ENCODE measurements at regions not wholly inside any gene's neighbourhood (a gene's known extent, or its start where the extent isn't known, plus 50 kb on each side); places are given as distances from the start of the nearest gene placed in this dataset.

- H3K4me1 ChIP-seq (ENCODE audit: insufficient read depth, low read length) = peaks cover 10% of the 10 kb centered on the region; the same call in 1 of the 2 replicates
- H3K9ac ChIP-seq (ENCODE audit: low read depth, low read length) = no peak overlapping the region
- no peak overlapping the region for H3K27ac ChIP-seq (ENCODE audit: low read length)
- H3K27me3 ChIP-seq (ENCODE audit: insufficient read depth, low read length) = no peaks in the 10 kb centered on the region
- no peaks in the 10 kb centered on the region for H3K36me3 ChIP-seq (ENCODE audit: insufficient read depth, low read depth, low read length)
- no peak overlapping the region for H3K4me3 ChIP-seq (ENCODE audit: low read length)
- H3K9me3 ChIP-seq (ENCODE audit: insufficient read depth, low read depth, low read length) = no peaks in the 10 kb centered on the region
These were observed 79.1 kb downstream of the FAT4 start for GRCh38 chr4:125393825-125394224.

DNA sequence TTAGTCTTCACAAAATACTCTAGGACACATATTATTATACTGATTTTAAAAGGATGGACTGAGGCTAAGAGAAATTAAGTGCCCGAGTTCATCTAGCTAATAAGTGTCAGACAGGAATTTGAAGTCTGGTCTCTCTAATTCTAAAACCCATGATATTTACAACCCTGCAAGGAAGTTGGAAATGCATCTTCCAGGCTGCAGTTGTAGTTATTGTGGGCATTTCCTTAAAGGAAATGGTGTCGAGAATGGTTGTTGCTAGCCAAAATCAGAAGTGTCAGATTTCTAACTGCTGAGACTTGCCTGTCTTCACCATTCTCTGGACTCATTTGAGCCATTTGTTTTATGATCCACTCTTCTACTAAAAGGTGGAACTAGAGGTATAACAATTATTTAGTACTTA, 82.5 kb downstream of the FAT4 start:
- Histone ChIP-seq H3K4me3 (ENCODE audit: low read length) (no peak overlapping the region), H3K27ac (ENCODE audit: low read length) (no peak overlapping the region), H3K4me1 (ENCODE audit: insufficient read depth, low read length) (peaks cover 10% of the 10 kb centered on the region; the same call in 1 of the 2 replicates), H3K27me3 (ENCODE audit: insufficient read depth, low read length) (no peaks in the 10 kb centered on the region), H3K9me3 (ENCODE audit: insufficient read depth, low read depth, low read length) (no peaks in the 10 kb centered on the region), H3K36me3 (ENCODE audit: insufficient read depth, low read depth, low read length) (no peaks in the 10 kb centered on the region), H3K9ac (ENCODE audit: low read depth, low read length) (no peak overlapping the region)

DNA sequence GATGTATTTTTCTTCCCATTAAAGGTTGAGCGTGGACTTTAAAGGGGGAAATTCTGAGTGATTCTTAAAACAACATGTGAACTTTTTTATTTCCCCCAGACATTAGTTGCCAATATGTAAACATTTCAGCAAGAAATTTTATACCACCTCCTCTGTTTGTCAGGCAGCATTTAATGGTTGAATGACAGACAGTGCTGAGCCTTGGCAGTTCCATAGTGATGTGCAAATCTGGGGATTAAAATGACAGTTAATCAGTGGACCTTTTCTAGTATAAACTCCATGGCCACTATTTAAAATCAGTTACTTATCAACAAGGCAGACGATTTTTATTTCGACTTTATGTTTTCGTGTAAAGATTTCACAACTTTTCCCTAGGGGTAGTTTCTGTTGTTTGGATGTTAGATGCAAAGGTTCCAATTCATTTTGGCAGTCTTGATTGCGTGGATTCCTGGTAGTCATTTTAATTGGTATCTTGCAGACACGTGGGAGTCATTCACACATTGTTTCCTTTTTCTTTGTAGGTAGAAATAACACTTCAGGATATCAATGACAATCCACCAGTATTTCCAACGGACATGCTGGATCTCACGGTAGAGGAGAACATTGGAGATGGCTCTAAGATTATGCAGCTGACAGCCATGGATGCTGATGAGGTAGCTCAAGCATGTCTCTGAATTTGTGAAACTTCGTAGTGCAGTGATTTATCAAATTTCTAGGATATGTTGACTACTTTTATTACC, 83.7 kb downstream of the FAT4 start:
- H3K9ac ChIP-seq (ENCODE audit: low read depth, low read length) = no peak overlapping the region
- H3K27ac ChIP-seq (ENCODE audit: low read length) = no peak overlapping the region
- H3K27me3 ChIP-seq (ENCODE audit: insufficient read depth, low read length) = no peaks in the 10 kb centered on the region
- peaks cover 7% of the 10 kb centered on the region; the same call in 1 of the 2 replicates for H3K4me1 ChIP-seq (ENCODE audit: insufficient read depth, low read length)
- no peak overlapping the region for H3K4me3 ChIP-seq (ENCODE audit: low read length)
- no peaks in the 10 kb centered on the region for H3K9me3 ChIP-seq (ENCODE audit: insufficient read depth, low read depth, low read length)
- no peaks in the 10 kb centered on the region for H3K36me3 ChIP-seq (ENCODE audit: insufficient read depth, low read depth, low read length)

DNA sequence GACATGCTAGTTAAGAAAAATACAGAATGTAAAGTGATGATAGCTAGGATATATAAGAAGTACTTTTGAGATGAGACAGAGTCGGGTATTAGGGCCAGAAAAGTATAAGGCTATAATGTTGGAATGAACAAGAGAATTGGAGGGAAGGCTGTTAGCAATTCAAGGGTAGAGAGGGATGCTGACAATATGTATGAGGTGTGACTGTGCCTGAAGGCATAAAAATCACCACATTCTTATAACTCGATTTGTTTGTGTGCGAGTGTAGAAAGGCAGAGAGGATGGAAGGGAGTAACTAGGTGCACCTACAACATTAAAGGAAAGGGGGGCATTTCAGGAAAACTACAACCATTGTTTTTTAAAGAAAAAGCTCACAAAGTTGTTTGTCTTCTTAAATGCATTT, 86.0 kb downstream of the FAT4 start:
- no peak overlapping the region for H3K9ac ChIP-seq (ENCODE audit: low read depth, low read length)
- H3K9me3 ChIP-seq (ENCODE audit: insufficient read depth, low read depth, low read length) = no peaks in the 10 kb centered on the region
- no peaks in the 10 kb centered on the region for H3K27me3 ChIP-seq (ENCODE audit: insufficient read depth, low read length)
- no peak overlapping the region for H3K27ac ChIP-seq (ENCODE audit: low read length)
- no peaks in the 10 kb centered on the region for H3K36me3 ChIP-seq (ENCODE audit: insufficient read depth, low read depth, low read length)
- no peak overlapping the region for H3K4me3 ChIP-seq (ENCODE audit: low read length)
- peaks cover 3% of the 10 kb centered on the region; the same call in 1 of the 2 replicates for H3K4me1 ChIP-seq (ENCODE audit: insufficient read depth, low read length)

- Histone ChIP-seq H3K27ac (ENCODE audit: low read length) (no peak overlapping the region), H3K4me1 (ENCODE audit: insufficient read depth, low read length) (peaks cover 3% of the 10 kb centered on the region; the same call in 1 of the 2 replicates)
These were observed 87.0 kb downstream of the FAT4 start for GRCh38 chr4:125401784-125402183.

GRCh38 chr4:125420526-125420925, 105.8 kb downstream of the FAT4 start:
- Histone ChIP-seq H3K4me3 (ENCODE audit: low read length) (no peak overlapping the region), H3K4me1 (ENCODE audit: insufficient read depth, low read length) (no peaks in the 10 kb centered on the region), H3K27ac (ENCODE audit: low read length) (no peak overlapping the region), H3K9ac (ENCODE audit: low read depth, low read length) (no peak overlapping the region), H3K9me3 (ENCODE audit: insufficient read depth, low read depth, low read length) (peaks cover 14% of the 10 kb centered on the region), H3K36me3 (ENCODE audit: insufficient read depth, low read depth, low read length) (no peaks in the 10 kb centered on the region; the same call in 1 of the 2 replicates), H3K27me3 (ENCODE audit: insufficient read depth, low read length) (no peaks in the 10 kb centered on the region)

More at GRCh38 chr4:125401784-125402183, 87.0 kb downstream of the FAT4 start:
- Histone ChIP-seq H3K9ac (ENCODE audit: low read depth, low read length) (no peak overlapping the region), H3K36me3 (ENCODE audit: insufficient read depth, low read depth, low read length) (no peaks in the 10 kb centered on the region), H3K4me3 (ENCODE audit: low read length) (no peak overlapping the region), H3K27me3 (ENCODE audit: insufficient read depth, low read length) (no peaks in the 10 kb centered on the region), H3K9me3 (ENCODE audit: insufficient read depth, low read depth, low read length) (no peaks in the 10 kb centered on the region)

DNA sequence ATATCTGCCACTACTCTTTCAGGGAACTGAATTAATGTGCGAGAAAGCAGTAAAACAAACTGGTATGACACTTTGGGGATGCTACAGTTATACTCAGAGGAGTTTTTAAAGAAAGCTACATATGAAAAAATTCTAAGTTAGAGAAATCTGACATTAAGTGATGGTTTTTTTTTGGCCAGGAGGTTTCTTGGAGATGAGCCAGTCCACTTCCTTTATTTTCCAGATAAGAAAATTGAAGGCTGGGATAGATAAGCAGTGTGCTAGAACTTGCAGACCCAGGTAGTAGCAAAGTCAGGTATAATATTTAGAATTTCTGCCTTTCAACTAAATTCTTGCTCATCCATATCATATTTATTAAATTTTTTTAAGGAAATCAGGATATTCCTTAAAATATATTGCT, 106.8 kb downstream of the FAT4 start:
- Histone ChIP-seq H3K9me3 (ENCODE audit: insufficient read depth, low read depth, low read length) (peaks cover 14% of the 10 kb centered on the region), H3K4me1 (ENCODE audit: insufficient read depth, low read length) (no peaks in the 10 kb centered on the region; the same call in 1 of the 2 replicates), H3K27ac (ENCODE audit: low read length) (no peak overlapping the region), H3K27me3 (ENCODE audit: insufficient read depth, low read length) (no peaks in the 10 kb centered on the region), H3K9ac (ENCODE audit: low read depth, low read length) (no peak overlapping the region), H3K4me3 (ENCODE audit: low read length) (no peak overlapping the region), H3K36me3 (ENCODE audit: insufficient read depth, low read depth, low read length) (no peaks in the 10 kb centered on the region; the same call in 1 of the 2 replicates)

DNA sequence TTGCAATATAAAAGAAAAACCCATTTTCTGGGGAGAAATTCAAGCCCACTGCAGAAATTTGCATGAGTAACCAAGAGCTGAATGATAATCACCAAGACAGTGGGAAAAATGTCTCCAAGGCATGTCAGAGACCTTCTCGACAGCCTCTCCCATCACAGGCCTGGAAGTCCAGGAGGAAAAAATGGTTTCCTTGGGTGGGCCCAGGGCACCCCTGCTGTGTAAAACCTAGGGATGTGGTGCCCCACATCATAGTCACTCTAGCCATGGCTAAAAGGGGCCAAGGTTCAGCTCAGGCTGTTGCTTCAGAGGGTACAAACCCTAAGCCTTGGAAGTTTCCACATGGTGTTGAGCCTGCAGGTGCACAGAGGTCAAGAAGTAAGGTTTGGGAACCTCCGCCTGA, 108.4 kb downstream of the FAT4 start:
- Histone ChIP-seq H3K4me3 (ENCODE audit: low read length) (no peak overlapping the region), H3K27me3 (ENCODE audit: insufficient read depth, low read length) (no peaks in the 10 kb centered on the region), H3K4me1 (ENCODE audit: insufficient read depth, low read length) (no peaks in the 10 kb centered on the region; the same call in 1 of the 2 replicates), H3K36me3 (ENCODE audit: insufficient read depth, low read depth, low read length) (no peaks in the 10 kb centered on the region; the same call in 1 of the 2 replicates), H3K27ac (ENCODE audit: low read length) (no peak overlapping the region), H3K9ac (ENCODE audit: low read depth, low read length) (no peak overlapping the region), H3K9me3 (ENCODE audit: insufficient read depth, low read depth, low read length) (peaks cover 14% of the 10 kb centered on the region)

DNA sequence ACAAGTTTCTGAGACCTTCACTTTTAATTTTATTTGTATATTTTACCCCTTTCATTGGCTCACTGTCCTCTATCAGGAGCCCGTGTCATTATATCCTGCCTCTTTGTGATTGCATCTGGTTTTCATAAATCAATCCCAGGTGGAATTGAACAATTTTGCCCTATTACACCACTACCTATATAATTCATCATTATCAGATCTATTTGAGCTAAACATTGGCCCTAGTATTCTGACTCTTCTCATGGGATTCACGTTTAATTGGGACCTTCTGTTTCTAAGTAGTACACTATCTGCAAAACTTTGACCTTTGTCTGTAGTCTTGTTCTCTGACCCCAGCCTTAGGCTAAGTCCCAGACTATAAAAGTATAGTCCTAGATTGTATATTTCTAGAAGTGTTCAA, 114.1 kb downstream of the FAT4 start:
- Histone ChIP-seq H3K36me3 (ENCODE audit: insufficient read depth, low read depth, low read length) (no peaks in the 10 kb centered on the region; the same call in 1 of the 2 replicates), H3K4me3 (ENCODE audit: low read length) (no peak overlapping the region), H3K9me3 (ENCODE audit: insufficient read depth, low read depth, low read length) (peaks cover under 1% of the 10 kb centered on the region; the same call in 1 of the 2 replicates), H3K9ac (ENCODE audit: low read depth, low read length) (no peak overlapping the region), H3K27ac (ENCODE audit: low read length) (no peak overlapping the region), H3K27me3 (ENCODE audit: insufficient read depth, low read length) (no peaks in the 10 kb centered on the region), H3K4me1 (ENCODE audit: insufficient read depth, low read length) (no peaks in the 10 kb centered on the region; the same call in 1 of the 2 replicates)

DNA sequence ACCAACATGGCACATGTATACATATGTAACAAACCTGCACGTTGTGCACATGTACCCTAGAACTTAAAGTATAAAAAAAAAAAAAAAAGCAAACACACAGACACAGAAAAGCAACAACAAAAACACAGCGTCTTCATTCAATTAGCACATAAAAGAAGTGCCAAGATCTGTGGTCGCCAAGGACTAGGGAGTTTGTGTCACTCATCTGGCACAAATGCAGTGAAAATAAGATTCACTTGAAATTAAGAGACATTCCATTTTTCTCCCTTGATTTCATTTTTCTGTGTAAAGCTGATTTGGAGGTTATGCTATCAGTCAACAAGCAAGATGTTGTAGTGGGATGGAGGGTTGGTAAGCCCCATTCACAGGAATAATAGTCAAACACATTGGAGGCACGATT, 115.3 kb downstream of the FAT4 start:
- Histone ChIP-seq H3K27me3 (ENCODE audit: insufficient read depth, low read length) (no peaks in the 10 kb centered on the region), H3K4me3 (ENCODE audit: low read length) (no peak overlapping the region), H3K9me3 (ENCODE audit: insufficient read depth, low read depth, low read length) (no peaks in the 10 kb centered on the region), H3K4me1 (ENCODE audit: insufficient read depth, low read length) (no peaks in the 10 kb centered on the region; the same call in 1 of the 2 replicates), H3K36me3 (ENCODE audit: insufficient read depth, low read depth, low read length) (no peaks in the 10 kb centered on the region), H3K9ac (ENCODE audit: low read depth, low read length) (no peak overlapping the region), H3K27ac (ENCODE audit: low read length) (no peak overlapping the region)

- H3K27ac ChIP-seq (ENCODE audit: low read length) = no peak overlapping the region
- H3K9me3 ChIP-seq (ENCODE audit: insufficient read depth, low read depth, low read length) = no peaks in the 10 kb centered on the region
- H3K4me3 ChIP-seq (ENCODE audit: low read length) = no peak overlapping the region
- H3K4me1 ChIP-seq (ENCODE audit: insufficient read depth, low read length) = no peaks in the 10 kb centered on the region
- H3K9ac ChIP-seq (ENCODE audit: low read depth, low read length) = no peak overlapping the region
- H3K27me3 ChIP-seq (ENCODE audit: insufficient read depth, low read length) = no peaks in the 10 kb centered on the region
- H3K36me3 ChIP-seq (ENCODE audit: insufficient read depth, low read depth, low read length) = no peaks in the 10 kb centered on the region
These were observed 117.3 kb downstream of the FAT4 start for GRCh38 chr4:125432078-125432477.

- Histone ChIP-seq H3K27me3 (ENCODE audit: insufficient read depth, low read length) (no peaks in the 10 kb centered on the region), H3K4me1 (ENCODE audit: insufficient read depth, low read length) (no peaks in the 10 kb centered on the region), H3K36me3 (ENCODE audit: insufficient read depth, low read depth, low read length) (no peaks in the 10 kb centered on the region), H3K4me3 (ENCODE audit: low read length) (no peak overlapping the region), H3K27ac (ENCODE audit: low read length) (no peak overlapping the region), H3K9me3 (ENCODE audit: insufficient read depth, low read depth, low read length) (no peaks in the 10 kb centered on the region), H3K9ac (ENCODE audit: low read depth, low read length) (no peak overlapping the region)
These were observed 118.7 kb downstream of the FAT4 start for GRCh38 chr4:125433453-125433852.

Data from iPS-20b (cell line).